ENCODE measurements at regions not wholly inside any gene's neighbourhood (a gene's known extent, or its start where the extent isn't known, plus 50 kb on each side); places are given as distances from the start of the nearest gene placed in this dataset.

GRCh38 chr15:69991551-69991980, 106.2 kb downstream of the TLE3 start:
- no peak for DNase-seq (ENCODE audit: low spot score)
- H3K4me3 ChIP-seq, result no peak overlapping the region
- H3K27ac ChIP-seq, result no peak overlapping the region
- TF ChIP-seq CTCF (IDR thresholded peaks at IDR 0.05), result no peak

- no peak for DNase-seq (ENCODE audit: low spot score)
Observed at GRCh38 chr15:69992348-69992747, 105.4 kb downstream of the TLE3 start.

GRCh38 chr15:69994429-69995205, 103.1 kb downstream of the TLE3 start:
- no peak for TF ChIP-seq CTCF (IDR thresholded peaks at IDR 0.05)
- no peak overlapping the region for H3K27ac ChIP-seq
- DNase-seq (ENCODE audit: low spot score), result no peak

More at GRCh38 chr15:69992348-69992747, 105.4 kb downstream of the TLE3 start:
- Histone ChIP-seq H3K27ac (no peak overlapping the region), H3K4me3 (no peak overlapping the region)
- no peak for TF ChIP-seq CTCF (IDR thresholded peaks at IDR 0.05)

GRCh38 chr15:69996321-69997160, 101.2 kb downstream of the TLE3 start:
- Histone ChIP-seq H3K27ac (no peak overlapping the region), H3K4me3 (no peak overlapping the region)
- DNase-seq (ENCODE audit: low spot score), result no peak
- TF ChIP-seq CTCF (IDR thresholded peaks at IDR 0.05), result no peak

More at GRCh38 chr15:69994429-69995205, 103.1 kb downstream of the TLE3 start:
- H3K4me3 ChIP-seq, result no peak overlapping the region

- H3K4me3 ChIP-seq, result no peak overlapping the region
- DNase-seq (ENCODE audit: low spot score), result no peak
- TF ChIP-seq CTCF (IDR thresholded peaks at IDR 0.05), result no peak
- no peak overlapping the region for H3K27ac ChIP-seq
Observed at GRCh38 chr15:69997161-69997485, 100.6 kb downstream of the TLE3 start.
